HCT116 (cell line): ENCODE measurements at regions not wholly inside any gene's neighbourhood (a gene's known extent, or its start where the extent isn't known, plus 50 kb on each side); places are given as distances from the start of the nearest gene placed in this dataset.

Experiments
- ATAC-seq: fragments of 200-7000 bp; cut with Tn5 transposase; 2 replicates; pipeline ENCODE4 v1.9.1; 2020; ENCODE audit warnings: mild to moderate bottlenecking, moderate library complexity
- BruUV-seq: library from RNA; stranded (reverse); fragments of 400-500 nt; replicated peaks from 2 replicates; lab custom pipeline; 2021; lab: Mats Ljungman, UMichigan
- CTCF ChIA-PET: fragments of 300-600 bp; sonication (Branson Sonifier 250); formaldehyde crosslinking; loops from one replicate; lab custom pipeline; 2021; ENCODE audit warnings: antibody characterized with exemption; lab: Charles Lee
- POLR2A ChIA-PET: fragments of 300-600, 350-600 bp; sonication (Branson Sonifier 250); formaldehyde crosslinking; loops from one replicate; lab custom pipeline; 2021; ENCODE audit warnings: antibody characterized with exemption; lab: Charles Lee
- RAD21 ChIA-PET, 2 experiments: fragments of 300-600 bp; sonication (Branson Sonifier 250); formaldehyde crosslinking; loops; one replicate each; lab custom pipeline; 2023; ENCODE audit warnings: low total read pairs in 2 of 2; ENCODE audit not compliant: uncharacterized antibody in 2 of 2, unreplicated experiment in 2 of 2, low non-redundant PET in 1 of 2; lab: Charles Lee
- DNase-seq: peaks from one replicate; pipeline ENCODE4 v3.0.0-alpha.2; 2010; ENCODE audit warnings: low read depth, low spot score
- H2AFZ ChIP-seq: fragments of 200-600 bp; shearing (Covaris generic), sonication (generic); 2 replicates; pipeline ENCODE4 v1.6.1; 2017; ENCODE audit warnings: low read depth, mixed run types, mixed read lengths, antibody characterized with exemption, low read length; ENCODE audit not compliant: poor library complexity, severe bottlenecking
- H3K27ac ChIP-seq: 2 replicates; pipeline ENCODE4 v1.5.1; 2012; ENCODE audit warnings: low read depth, low read length
- H3K27me3 ChIP-seq: fragments of 200-600 bp; sonication (generic); 2 replicates; pipeline ENCODE4 v1.6.1; 2016; ENCODE audit warnings: mixed run types, low read length, mixed read lengths; ENCODE audit not compliant: insufficient read depth
- H3K36me3 ChIP-seq, 2 experiments: fragments of 200-500 bp in 1 of 2; fragments of 200-600 bp in 1 of 2; sonication (Bioruptor generic) in 1 of 2; sonication (generic) in 1 of 2; 2 replicates each; pipeline versions ENCODE4 v1.5.1 to v1.6.1; 2014 to 2016; ENCODE audit warnings: low read length in 2 of 2, inconsistent platforms in 1 of 2, mixed read lengths in 1 of 2, mixed run types in 1 of 2; ENCODE audit not compliant: insufficient read depth in 2 of 2, control insufficient read depth in 1 of 2
- H3K4me1 ChIP-seq, 2 experiments: fragments of 200-600 bp in 1 of 2; sonication (generic) in 1 of 2; 2 replicates each; pipeline versions ENCODE4 v1.5.1 to v1.6.1; 2012 to 2017; ENCODE audit warnings: low read length in 2 of 2, inconsistent platforms in 1 of 2, mild to moderate bottlenecking in 1 of 2, mixed read lengths in 1 of 2, mixed run types in 1 of 2, moderate library complexity in 1 of 2; ENCODE audit not compliant: insufficient read depth in 2 of 2, control insufficient read depth in 1 of 2
- H3K4me2 ChIP-seq: fragments of 200-600 bp; sonication (generic); 2 replicates; pipeline ENCODE4 v1.6.1; 2017; ENCODE audit warnings: mixed run types, low read length, mixed read lengths
- H3K4me3 ChIP-seq, 2 experiments: fragments of 200-600 bp in 1 of 2; sonication (generic) in 1 of 2; replicated peaks in 1 of 2; 2 replicates each; pipeline ENCODE4 v1.5.1; 2011 to 2016; ENCODE audit warnings: low read length in 2 of 2, control low read depth in 1 of 2, low read depth in 1 of 2, mild to moderate bottlenecking in 1 of 2, mixed read lengths in 1 of 2, mixed run types in 1 of 2
- H3K79me2 ChIP-seq: fragments of 200-600 bp; sonication (generic); 2 replicates; pipeline ENCODE4 v1.6.1; 2017; ENCODE audit warnings: mild to moderate bottlenecking, mixed run types, low read length, moderate library complexity, mixed read lengths; ENCODE audit not compliant: insufficient read depth
- H3K9ac ChIP-seq: fragments of 200-600 bp; sonication (generic); 2 replicates; pipeline ENCODE4 v1.6.1; 2016; ENCODE audit warnings: low read length, mixed read lengths
- H3K9me2 ChIP-seq: fragments of 200-600 bp; sonication (generic), shearing (Covaris generic); 2 replicates; pipeline ENCODE4 v1.6.1; 2017; ENCODE audit warnings: mixed run types, mild to moderate bottlenecking, moderate library complexity; ENCODE audit not compliant: insufficient read depth
- H3K9me3 ChIP-seq, 2 experiments: fragments of 200-500 bp in 1 of 2; fragments of 200-600 bp in 1 of 2; sonication (Bioruptor generic) in 1 of 2; sonication (generic) in 1 of 2; 2 replicates each; pipeline ENCODE4 v1.6.1; 2014 to 2017; ENCODE audit warnings: low read length in 2 of 2, mixed read lengths in 2 of 2, inconsistent platforms in 1 of 2, low read depth in 1 of 2, mild to moderate bottlenecking in 1 of 2, mixed run types in 1 of 2, moderate library complexity in 1 of 2; ENCODE audit not compliant: control insufficient read depth in 1 of 2, insufficient read depth in 1 of 2
- H4K20me1 ChIP-seq: fragments of 200-600 bp; sonication (generic), shearing (Covaris generic); 2 replicates; pipeline ENCODE4 v1.6.1; 2017; ENCODE audit warnings: mixed run types, mild to moderate bottlenecking, moderate library complexity; ENCODE audit not compliant: insufficient read depth
- CBX3 ChIP-seq: IDR thresholded peaks from 2 replicates; pipeline ENCODE4 v1.6.1; 2012; ENCODE audit warnings: low read depth
- CEBPB ChIP-seq: IDR thresholded peaks from 2 replicates; pipeline ENCODE4 v1.6.1; 2012; ENCODE audit warnings: low read depth
- EZH2 ChIP-seq: fragments of 200-600 bp; sonication (generic); IDR thresholded peaks from 2 replicates; pipeline ENCODE4 v1.6.1; 2017; ENCODE audit warnings: antibody characterized with exemption, mixed run types
- POLR2AphosphoS5 ChIP-seq: IDR thresholded peaks from 2 replicates; pipeline ENCODE4 v1.6.1; 2011; ENCODE audit warnings: mild to moderate bottlenecking, low read depth, low read length, moderate library complexity
- RAD21 ChIP-seq: IDR thresholded peaks from 2 replicates; pipeline ENCODE4 v1.6.1; 2012; ENCODE audit warnings: low read depth, mild to moderate bottlenecking
- SRF ChIP-seq: IDR thresholded peaks from 2 replicates; pipeline ENCODE4 v1.6.1; 2012; ENCODE audit warnings: low read depth
- TCF7L2 ChIP-seq: IDR thresholded peaks from 2 replicates; pipeline ENCODE4 v1.7.0; 2011; ENCODE audit warnings: borderline replicate concordance, inconsistent platforms; ENCODE audit not compliant: insufficient read depth, insufficient read length; ENCODE audit errors: extremely low read depth
- ZNF274 ChIP-seq: fragments of 200-500 bp; sonication (Bioruptor generic); IDR thresholded peaks from 2 replicates; pipeline ENCODE4 v1.6.1; 2014; ENCODE audit warnings: mild to moderate bottlenecking, low read depth, low read length, inconsistent platforms
- intact Hi-C: fragments of 100-400 bp; cut with micrococcal nuclease; formaldehyde crosslinking; loops from 2 replicates; pipeline ENCODE4 v1.10.0; 2022
- TF ChIP-seq, protein P1 (sequence below): IDR thresholded peaks from 2 replicates; pipeline ENCODE4 v1.6.1; 2012
- TF ChIP-seq, protein P2 (sequence below): IDR thresholded peaks from 2 replicates; pipeline ENCODE4 v1.6.1; 2012

DNA sequence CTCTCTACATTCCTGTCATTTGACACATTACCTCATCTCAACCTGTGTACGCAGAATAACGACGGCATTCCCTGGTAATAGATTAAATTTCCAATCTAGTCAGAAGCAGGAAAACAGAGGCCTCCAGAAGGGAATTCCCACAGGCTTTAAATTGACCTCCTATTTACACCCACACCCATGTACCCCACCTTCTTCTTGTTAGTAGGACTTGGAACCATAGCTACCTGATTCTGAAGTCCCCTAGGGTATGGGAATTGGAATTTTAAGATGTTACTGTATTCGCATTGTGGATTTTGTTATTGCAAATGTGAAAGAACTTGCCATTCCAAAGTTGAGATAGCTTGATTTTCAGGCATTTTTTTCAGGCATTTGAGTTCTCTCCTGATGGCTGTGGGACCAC is 377.5 kb upstream of the DYNLRB2 start:
- intact Hi-C loops: no loop called here
- Histone ChIP-seq H3K4me2 (no peak overlapping the region), H3K36me3 (no peaks in the 10 kb centered on the region), H3K27me3 (no peaks in the 10 kb centered on the region), H3K79me2 (no peaks in the 10 kb centered on the region), H3K4me1 (no peaks in the 10 kb centered on the region), H3K4me3 (no peak overlapping the region), H2AFZ (no peak overlapping the region), H4K20me1 (no peaks in the 10 kb centered on the region), H3K9ac (no peak overlapping the region), H3K27ac (no peak overlapping the region), H3K9me2 (no peaks in the 10 kb centered on the region), H3K9me3 (peaks cover 56 to 64% of the 10 kb centered on the region in 2 experiments; a peak in 3 of 4 replicates)
- ChIA-PET POLR2A (no interaction called here), RAD21 (no interaction called here), CTCF (no interaction called here)
- no TSS peak for BruUV-seq
- ATAC-seq (no peak), DNase-seq (no peak)
- TF ChIP-seq RAD21 (no peak), ZNF274 (no peak), CEBPB (no peak), POLR2AphosphoS5 (no peak), CBX3 (no peak), SRF (no peak), EZH2 (no peak), TCF7L2 (no peak)
- TF ChIP-seq, protein P1, sequence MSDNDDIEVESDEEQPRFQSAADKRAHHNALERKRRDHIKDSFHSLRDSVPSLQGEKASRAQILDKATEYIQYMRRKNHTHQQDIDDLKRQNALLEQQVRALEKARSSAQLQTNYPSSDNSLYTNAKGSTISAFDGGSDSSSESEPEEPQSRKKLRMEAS: no peak
- TF ChIP-seq, protein P2, sequence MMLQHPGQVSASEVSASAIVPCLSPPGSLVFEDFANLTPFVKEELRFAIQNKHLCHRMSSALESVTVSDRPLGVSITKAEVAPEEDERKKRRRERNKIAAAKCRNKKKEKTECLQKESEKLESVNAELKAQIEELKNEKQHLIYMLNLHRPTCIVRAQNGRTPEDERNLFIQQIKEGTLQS: no peak
